ENCODE measurements at regions not wholly inside any gene's neighbourhood (a gene's known extent, or its start where the extent isn't known, plus 50 kb on each side); places are given as distances from the start of the nearest gene placed in this dataset.

GRCh38 chr3:59263152-59263551, 213.3 kb upstream of the CFAP20DC start:
- Mint-ChIP-seq H3K9me3 (peaks cover 3% of the 10 kb centered on the region), H3K27me3 (no peaks in the 10 kb centered on the region), H3K4me1 (no peaks in the 10 kb centered on the region), H3K36me3 (no peaks in the 10 kb centered on the region), H3K4me3 (no peak overlapping the region), H3K27ac (no peak overlapping the region)
- DNase-seq: no peak
- POLR2A ChIA-PET: no interaction called here
- ATAC-seq (ENCODE audit: low read depth): no peak

- no peaks in the 10 kb centered on the region for H3K27me3 Mint-ChIP-seq
- POLR2A ChIA-PET: no interaction called here
- ATAC-seq (ENCODE audit: low read depth) (no peak), DNase-seq (no peak)
- no peaks in the 10 kb centered on the region for H3K4me1 Mint-ChIP-seq
- H3K4me3 Mint-ChIP-seq: no peak overlapping the region
- no peak overlapping the region for H3K27ac Mint-ChIP-seq
- no peaks in the 10 kb centered on the region for H3K36me3 Mint-ChIP-seq
- peaks cover 3% of the 10 kb centered on the region for H3K9me3 Mint-ChIP-seq
Observed at GRCh38 chr3:59262076-59262498, 212.3 kb upstream of the CFAP20DC start.

GRCh38 chr3:59261009-59261408, 211.2 kb upstream of the CFAP20DC start:
- Mint-ChIP-seq H3K4me1 (no peaks in the 10 kb centered on the region), H3K9me3 (peaks cover 3% of the 10 kb centered on the region), H3K4me3 (no peak overlapping the region), H3K27me3 (no peaks in the 10 kb centered on the region), H3K36me3 (no peaks in the 10 kb centered on the region), H3K27ac (no peak overlapping the region)
- no peak for ATAC-seq (ENCODE audit: low read depth)
- POLR2A ChIA-PET: no interaction called here
- DNase-seq: no peak

- H3K4me1 Mint-ChIP-seq: no peaks in the 10 kb centered on the region
- DNase-seq (no peak), ATAC-seq (ENCODE audit: low read depth) (no peak)
- H3K9me3 Mint-ChIP-seq: no peaks in the 10 kb centered on the region
- no peaks in the 10 kb centered on the region for H3K27me3 Mint-ChIP-seq
- H3K36me3 Mint-ChIP-seq: no peaks in the 10 kb centered on the region
- no peak overlapping the region for H3K27ac Mint-ChIP-seq
- POLR2A ChIA-PET: no interaction called here
- no peak overlapping the region for H3K4me3 Mint-ChIP-seq
Observed at GRCh38 chr3:59258550-59259260, 208.9 kb upstream of the CFAP20DC start.

- no peak overlapping the region for H3K4me3 Mint-ChIP-seq
- H3K27me3 Mint-ChIP-seq: no peaks in the 10 kb centered on the region
- no peaks in the 10 kb centered on the region for H3K4me1 Mint-ChIP-seq
- no peaks in the 10 kb centered on the region for H3K9me3 Mint-ChIP-seq
- DNase-seq: no peak
- ATAC-seq (ENCODE audit: low read depth): no peak
- POLR2A ChIA-PET: no interaction called here
- no peaks in the 10 kb centered on the region for H3K36me3 Mint-ChIP-seq
- H3K27ac Mint-ChIP-seq: no peak overlapping the region
Observed at GRCh38 chr3:59257506-59257905, 207.7 kb upstream of the CFAP20DC start.

GRCh38 chr3:59256230-59256629, 206.4 kb upstream of the CFAP20DC start:
- no peaks in the 10 kb centered on the region for H3K27me3 Mint-ChIP-seq

GRCh38 chr3:59254976-59255375, 205.2 kb upstream of the CFAP20DC start:
- Mint-ChIP-seq H3K36me3 (no peaks in the 10 kb centered on the region), H3K9me3 (no peaks in the 10 kb centered on the region), H3K4me3 (no peak overlapping the region), H3K4me1 (no peaks in the 10 kb centered on the region), H3K27ac (no peak overlapping the region), H3K27me3 (no peaks in the 10 kb centered on the region)
- no peak for DNase-seq
- POLR2A ChIA-PET: no interaction called here
- ATAC-seq (ENCODE audit: low read depth): no peak

More at GRCh38 chr3:59256230-59256629, 206.4 kb upstream of the CFAP20DC start:
- Mint-ChIP-seq H3K4me1 (no peaks in the 10 kb centered on the region), H3K27ac (no peak overlapping the region), H3K9me3 (no peaks in the 10 kb centered on the region), H3K36me3 (no peaks in the 10 kb centered on the region), H3K4me3 (no peak overlapping the region)
- DNase-seq (no peak), ATAC-seq (ENCODE audit: low read depth) (no peak)
- POLR2A ChIA-PET: no interaction called here

- ATAC-seq (ENCODE audit: low read depth): no peak
- H3K27me3 Mint-ChIP-seq: no peaks in the 10 kb centered on the region
- POLR2A ChIA-PET: no interaction called here
Observed at GRCh38 chr3:59254433-59254832, 204.6 kb upstream of the CFAP20DC start.

GRCh38 chr3:59253523-59253922, 203.7 kb upstream of the CFAP20DC start:
- Mint-ChIP-seq H3K27me3 (no peaks in the 10 kb centered on the region), H3K27ac (no peak overlapping the region), H3K36me3 (no peaks in the 10 kb centered on the region), H3K9me3 (no peaks in the 10 kb centered on the region), H3K4me3 (no peak overlapping the region), H3K4me1 (no peaks in the 10 kb centered on the region)
- DNase-seq: no peak
- ATAC-seq (ENCODE audit: low read depth): no peak
- POLR2A ChIA-PET: no interaction called here

More at GRCh38 chr3:59254433-59254832, 204.6 kb upstream of the CFAP20DC start:
- H3K27ac Mint-ChIP-seq: no peak overlapping the region
- H3K4me3 Mint-ChIP-seq: no peak overlapping the region
- no peaks in the 10 kb centered on the region for H3K36me3 Mint-ChIP-seq
- H3K9me3 Mint-ChIP-seq: no peaks in the 10 kb centered on the region
- no peaks in the 10 kb centered on the region for H3K4me1 Mint-ChIP-seq
- no peak for DNase-seq

GRCh38 chr3:59251869-59252268, 202.0 kb upstream of the CFAP20DC start:
- Mint-ChIP-seq H3K27me3 (no peaks in the 10 kb centered on the region), H3K4me1 (no peaks in the 10 kb centered on the region), H3K27ac (no peak overlapping the region), H3K4me3 (no peak overlapping the region), H3K9me3 (no peaks in the 10 kb centered on the region), H3K36me3 (no peaks in the 10 kb centered on the region)
- ATAC-seq (ENCODE audit: low read depth) (no peak), DNase-seq (no peak)
- POLR2A ChIA-PET: no interaction called here

- Mint-ChIP-seq H3K36me3 (no peaks in the 10 kb centered on the region), H3K4me3 (no peak overlapping the region), H3K27me3 (no peaks in the 10 kb centered on the region), H3K9me3 (no peaks in the 10 kb centered on the region), H3K27ac (no peak overlapping the region), H3K4me1 (no peaks in the 10 kb centered on the region)
- POLR2A ChIA-PET: no interaction called here
- DNase-seq: no peak
- no peak for ATAC-seq (ENCODE audit: low read depth)
Observed at GRCh38 chr3:59250600-59250999, 200.8 kb upstream of the CFAP20DC start.

- no peak for DNase-seq
- POLR2A ChIA-PET: no interaction called here
- no peak overlapping the region for H3K4me3 Mint-ChIP-seq
- no peaks in the 10 kb centered on the region for H3K9me3 Mint-ChIP-seq
- H3K4me1 Mint-ChIP-seq: no peaks in the 10 kb centered on the region
- ATAC-seq (ENCODE audit: low read depth): no peak
- H3K27me3 Mint-ChIP-seq: no peaks in the 10 kb centered on the region
- no peaks in the 10 kb centered on the region for H3K36me3 Mint-ChIP-seq
- no peak overlapping the region for H3K27ac Mint-ChIP-seq
Observed at GRCh38 chr3:59249698-59250361, 200.0 kb upstream of the CFAP20DC start.

- Mint-ChIP-seq H3K4me1 (no peaks in the 10 kb centered on the region), H3K4me3 (no peak overlapping the region), H3K27ac (no peak overlapping the region), H3K36me3 (no peaks in the 10 kb centered on the region), H3K27me3 (no peaks in the 10 kb centered on the region), H3K9me3 (no peaks in the 10 kb centered on the region)
- no peak for DNase-seq
- no peak for ATAC-seq (ENCODE audit: low read depth)
- POLR2A ChIA-PET: no interaction called here
Observed at GRCh38 chr3:59249004-59249403, 199.2 kb upstream of the CFAP20DC start.

GRCh38 chr3:59247402-59247841, 197.6 kb upstream of the CFAP20DC start:
- ATAC-seq (ENCODE audit: low read depth): no peak

More at GRCh38 chr3:59247402-59247841, 197.6 kb upstream of the CFAP20DC start:
- peaks cover 3% of the 10 kb centered on the region for H3K36me3 Mint-ChIP-seq
- POLR2A ChIA-PET: no interaction called here
- H3K4me3 Mint-ChIP-seq: no peak overlapping the region
- no peak for DNase-seq
- peaks cover 3% of the 10 kb centered on the region for H3K9me3 Mint-ChIP-seq
- H3K27ac Mint-ChIP-seq: no peak overlapping the region
- H3K4me1 Mint-ChIP-seq: no peaks in the 10 kb centered on the region
- peaks cover 3% of the 10 kb centered on the region for H3K27me3 Mint-ChIP-seq
